ENCODE measurements at regions not wholly inside any gene's neighbourhood (a gene's known extent, or its start where the extent isn't known, plus 50 kb on each side); places are given as distances from the start of the nearest gene placed in this dataset.

GRCh38 chrX:99654188-99654587, 755.9 kb downstream of the PCDH19 start:
- DNase-seq (ENCODE audit: low read depth), result no peak
- TF ChIP-seq CTCF (IDR thresholded peaks at IDR 0.05; ENCODE audit: insufficient read depth, low read length), result no peak
- no peak overlapping the region for H3K4me3 ChIP-seq (ENCODE audit: low read depth, low read length)

DNA sequence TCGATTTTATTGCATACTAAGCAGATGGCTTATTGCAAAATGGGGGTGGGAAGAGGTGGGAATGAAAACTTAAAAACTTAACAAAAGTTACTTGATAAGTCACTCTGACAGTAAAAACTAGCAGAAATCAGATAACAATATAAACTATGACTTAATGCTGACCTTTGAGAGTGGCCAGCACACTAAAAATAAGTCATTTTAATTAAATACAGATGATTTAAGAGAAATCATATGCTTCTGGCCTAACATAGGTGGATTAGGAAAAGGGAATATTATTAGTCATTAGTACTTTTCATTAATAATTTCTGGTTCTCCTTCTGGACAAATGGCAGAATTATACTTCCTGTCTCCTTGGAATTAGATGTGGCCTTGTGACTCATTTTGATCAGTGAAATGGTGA, 756.7 kb downstream of the PCDH19 start:
- DNase-seq (ENCODE audit: low read depth), result no peak
- no peak for TF ChIP-seq CTCF (IDR thresholded peaks at IDR 0.05; ENCODE audit: insufficient read depth, low read length)
- H3K4me3 ChIP-seq (ENCODE audit: low read depth, low read length), result no peak overlapping the region

DNA sequence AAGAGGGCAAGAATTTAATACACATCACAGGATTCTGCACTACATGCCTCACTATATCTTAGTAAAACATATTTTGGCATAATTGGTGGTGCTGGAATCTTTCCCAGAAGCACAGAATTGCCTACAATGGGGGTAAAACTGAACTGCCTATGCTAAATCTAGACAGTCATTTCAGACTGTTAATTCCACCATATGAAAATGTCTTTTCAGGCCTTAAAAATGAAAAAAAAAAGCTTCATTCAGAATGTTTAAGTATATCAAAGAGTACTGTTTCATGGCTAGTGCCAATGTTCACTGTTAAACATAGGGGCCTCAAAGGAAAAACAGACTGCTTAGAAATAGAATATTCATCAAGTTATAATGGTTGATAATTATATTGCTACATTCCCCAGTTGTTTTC, 797.0 kb downstream of the PCDH19 start:
- no peak for TF ChIP-seq CTCF (IDR thresholded peaks at IDR 0.05; ENCODE audit: insufficient read depth, low read length)
- no peak for DNase-seq (ENCODE audit: low read depth)
- no peak overlapping the region for H3K4me3 ChIP-seq (ENCODE audit: low read depth, low read length)

DNA sequence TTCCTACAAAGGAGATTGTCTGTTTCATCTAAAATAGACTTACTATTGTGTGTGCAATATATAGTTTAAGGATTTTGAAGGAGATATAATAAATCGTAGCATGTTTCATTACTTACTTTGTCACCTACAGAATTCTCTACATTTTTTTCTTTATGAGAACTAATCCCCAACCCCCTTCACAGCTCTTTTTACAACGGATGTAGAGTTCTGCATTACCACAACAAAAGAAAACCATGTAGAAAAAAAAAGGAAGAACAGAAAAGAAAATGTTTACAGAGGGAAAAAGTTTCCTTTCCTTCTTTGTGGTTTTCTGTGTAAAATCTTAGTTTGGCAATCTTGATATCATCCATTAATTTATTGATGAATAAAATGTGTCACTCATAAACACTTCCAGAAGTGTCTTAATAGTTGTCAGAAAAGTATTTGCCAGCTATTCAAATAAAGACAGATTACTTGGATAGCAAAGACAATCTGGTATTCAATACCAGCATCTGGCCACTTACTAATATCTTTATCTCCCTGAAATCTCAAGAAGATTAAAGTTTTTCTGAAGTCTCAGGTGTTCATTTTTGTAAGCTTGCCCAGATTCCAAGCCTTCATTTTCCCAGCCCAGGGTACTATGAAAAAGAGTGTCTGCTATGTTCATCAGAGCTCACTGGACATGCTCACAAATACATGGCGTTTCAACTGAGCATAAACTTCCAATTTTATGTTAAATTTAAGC, 806.8 kb downstream of the PCDH19 start:
- no peak for TF ChIP-seq CTCF (IDR thresholded peaks at IDR 0.05; ENCODE audit: insufficient read depth, low read length)

GRCh38 chrX:99602107-99602506, 808.0 kb downstream of the PCDH19 start:
- no peak overlapping the region for H3K4me3 ChIP-seq (ENCODE audit: low read depth, low read length)
- DNase-seq (ENCODE audit: low read depth), result no peak
- TF ChIP-seq CTCF (IDR thresholded peaks at IDR 0.05; ENCODE audit: insufficient read depth, low read length), result no peak

More for the DNA sequence above, 806.8 kb downstream of the PCDH19 start:
- DNase-seq (ENCODE audit: low read depth), result no peak
- H3K4me3 ChIP-seq (ENCODE audit: low read depth, low read length), result no peak overlapping the region

DNA sequence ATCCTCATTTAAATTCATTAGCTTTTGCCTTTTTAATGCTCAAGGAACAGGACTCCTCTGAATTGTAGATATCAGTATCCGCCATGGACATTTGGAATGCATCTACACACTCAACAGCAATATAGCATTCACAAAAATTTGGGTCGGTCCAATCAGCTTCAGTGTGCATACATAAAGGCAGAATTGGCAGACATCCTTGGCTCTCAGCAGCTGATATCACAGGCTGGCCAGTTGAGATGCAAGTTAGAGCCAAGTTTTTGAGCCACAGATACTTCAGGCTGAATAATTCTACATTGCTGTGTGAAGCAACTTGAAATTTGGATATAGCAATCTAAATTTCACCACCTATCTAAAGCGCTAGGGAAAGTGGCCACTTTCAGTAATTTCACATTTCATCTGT, 821.1 kb downstream of the PCDH19 start:
- H3K4me3 ChIP-seq (ENCODE audit: low read depth, low read length), result no peak overlapping the region
- no peak for TF ChIP-seq CTCF (IDR thresholded peaks at IDR 0.05; ENCODE audit: insufficient read depth, low read length)
- DNase-seq (ENCODE audit: low read depth), result no peak

GRCh38 chrX:99572711-99573110, 837.4 kb downstream of the PCDH19 start:
- no peak for DNase-seq (ENCODE audit: low read depth)
- TF ChIP-seq CTCF (IDR thresholded peaks at IDR 0.05; ENCODE audit: insufficient read depth, low read length), result no peak
- no peak overlapping the region for H3K4me3 ChIP-seq (ENCODE audit: low read depth, low read length)
